Retinal pigment epithelial cell (primary cell): ENCODE measurements at regions not wholly inside any gene's neighbourhood (a gene's known extent, or its start where the extent isn't known, plus 50 kb on each side); places are given as distances from the start of the nearest gene placed in this dataset.
A peak's percentile ranks its signal among the peaks of the same experiment; 100 is the strongest.
"Not testable (repeated sequence)": the region's sequence is repeated elsewhere in the genome, so short reads cannot be mapped to it uniquely, and the experiment has no call there.

Experiments used
- DNase-seq: peaks from one replicate; pipeline ENCODE4 v3.0.0-alpha.2; 2010; ENCODE audit warnings: low read depth
- H3K4me3 ChIP-seq: 2 replicates; pipeline ENCODE4 v1.5.1; 2011; ENCODE audit warnings: mild to moderate bottlenecking, low read length, control low read depth, moderate library complexity
- TF ChIP-seq, protein P1 (sequence below): conservative IDR thresholded peaks from 2 replicates; pipeline ENCODE4 v1.5.1; 2011; ENCODE audit warnings: low read depth, low read length, control low read depth, inconsistent platforms

- H3K4me3 ChIP-seq = no peak overlapping the region
- TF ChIP-seq, protein P1, sequence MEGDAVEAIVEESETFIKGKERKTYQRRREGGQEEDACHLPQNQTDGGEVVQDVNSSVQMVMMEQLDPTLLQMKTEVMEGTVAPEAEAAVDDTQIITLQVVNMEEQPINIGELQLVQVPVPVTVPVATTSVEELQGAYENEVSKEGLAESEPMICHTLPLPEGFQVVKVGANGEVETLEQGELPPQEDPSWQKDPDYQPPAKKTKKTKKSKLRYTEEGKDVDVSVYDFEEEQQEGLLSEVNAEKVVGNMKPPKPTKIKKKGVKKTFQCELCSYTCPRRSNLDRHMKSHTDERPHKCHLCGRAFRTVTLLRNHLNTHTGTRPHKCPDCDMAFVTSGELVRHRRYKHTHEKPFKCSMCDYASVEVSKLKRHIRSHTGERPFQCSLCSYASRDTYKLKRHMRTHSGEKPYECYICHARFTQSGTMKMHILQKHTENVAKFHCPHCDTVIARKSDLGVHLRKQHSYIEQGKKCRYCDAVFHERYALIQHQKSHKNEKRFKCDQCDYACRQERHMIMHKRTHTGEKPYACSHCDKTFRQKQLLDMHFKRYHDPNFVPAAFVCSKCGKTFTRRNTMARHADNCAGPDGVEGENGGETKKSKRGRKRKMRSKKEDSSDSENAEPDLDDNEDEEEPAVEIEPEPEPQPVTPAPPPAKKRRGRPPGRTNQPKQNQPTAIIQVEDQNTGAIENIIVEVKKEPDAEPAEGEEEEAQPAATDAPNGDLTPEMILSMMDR = no peak
- DNase-seq = no peak
Observed at GRCh38 chr17:13416748-13417363, 184.9 kb downstream of the HS3ST3A1 start.

DNA sequence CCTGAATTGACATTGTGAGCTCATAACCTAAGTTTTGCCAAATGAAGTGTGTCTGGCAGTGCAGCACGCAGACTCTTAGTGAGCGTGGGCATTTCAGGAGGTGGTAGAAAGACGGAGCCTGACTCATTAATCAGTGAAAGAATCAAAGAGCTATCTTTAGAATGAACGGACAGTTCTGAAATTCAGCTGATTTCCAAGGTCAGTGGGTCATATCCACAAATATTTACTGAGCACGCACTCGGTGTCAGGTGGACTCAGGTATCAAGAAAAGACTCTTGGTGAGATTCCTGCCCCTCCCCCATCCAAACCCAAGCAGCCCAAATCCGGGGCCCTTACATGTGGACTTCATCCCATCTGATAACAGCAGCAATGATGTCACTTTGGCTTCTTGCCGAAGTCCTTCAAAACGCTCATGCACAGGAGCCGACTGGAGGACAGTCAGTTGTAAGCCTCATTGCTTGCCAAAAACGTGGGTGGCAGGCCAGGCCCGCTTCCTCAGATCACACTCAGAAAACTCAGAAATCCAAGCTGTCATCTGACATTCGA is 185.8 kb downstream of the HS3ST3A1 start:
- H3K4me3 ChIP-seq = no peak overlapping the region
- peak; percentile 57 for DNase-seq
- TF ChIP-seq, protein P1 = no peak

GRCh38 chr17:13415200-13415599 is 186.5 kb downstream of the HS3ST3A1 start:
- not testable (repeated sequence) for H3K4me3 ChIP-seq, DNase-seq

DNA sequence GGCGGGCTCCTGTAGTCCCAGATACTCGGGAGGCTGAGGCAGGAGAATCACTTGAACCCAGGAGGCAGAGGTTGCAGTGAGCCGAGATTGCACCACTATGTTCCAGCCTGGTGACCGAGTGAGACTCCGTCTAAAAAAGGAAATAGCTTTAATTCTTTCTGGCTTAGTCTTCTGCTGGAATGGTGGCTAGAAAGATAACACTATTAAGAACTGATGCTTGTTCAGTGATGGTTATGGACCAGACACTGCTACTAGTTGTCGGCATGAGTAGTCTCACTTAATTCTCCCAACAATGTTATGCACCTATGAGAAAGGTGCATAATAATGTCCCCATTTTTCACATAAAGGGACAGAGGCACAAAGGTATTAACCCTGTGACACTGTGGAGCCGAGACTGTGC is 188.7 kb downstream of the HS3ST3A1 start:
- DNase-seq = no peak
- TF ChIP-seq, protein P1 = no peak

GRCh38 chr17:13410874-13411273 is 190.9 kb downstream of the HS3ST3A1 start:
- DNase-seq = no peak
- no peak overlapping the region for H3K4me3 ChIP-seq
- TF ChIP-seq, protein P1 = no peak

More for the DNA sequence above, 188.7 kb downstream of the HS3ST3A1 start:
- no peak overlapping the region for H3K4me3 ChIP-seq

- no peak overlapping the region for H3K4me3 ChIP-seq
- DNase-seq = no peak
- TF ChIP-seq, protein P1 = no peak
Observed at GRCh38 chr17:13410214-13410613, 191.5 kb downstream of the HS3ST3A1 start.

GRCh38 chr17:13409455-13409854 is 192.3 kb downstream of the HS3ST3A1 start:
- no peak for DNase-seq
- TF ChIP-seq, protein P1 = no peak
- H3K4me3 ChIP-seq = no peak overlapping the region

- no peak for DNase-seq
- TF ChIP-seq, protein P1 = no peak
- H3K4me3 ChIP-seq = no peak overlapping the region
Observed at GRCh38 chr17:13407381-13407780, 194.3 kb downstream of the HS3ST3A1 start.
